Omental fat pad (tissue), 3 donors: ENCODE measurements at regions not wholly inside any gene's neighbourhood (a gene's known extent, or its start where the extent isn't known, plus 50 kb on each side); places are given as distances from the start of the nearest gene placed in this dataset. TPM values are rescaled to one million over a fixed set of nuclear protein-coding genes. Genes with fewer than 3 reads are reported as not detected.

Experiments used
- ATAC-seq: fragments of 150-250 bp; one replicate; pipeline ENCODE4 v1.9.1; 2016; ENCODE audit warnings: mild to moderate bottlenecking, moderate library complexity; ENCODE audit not compliant: low FRiP score
- DNase-seq: peaks from one replicate; pipeline ENCODE4 v3.0.0-alpha.2; 2019; ENCODE audit warnings: low spot score
- small RNA-seq: library from RNA; depleted of rRNA; stranded (forward); fragments of <200 nt; gene quantifications from one replicate; pipeline ENCODE3, GENCODE V24; 2016
- TF ChIP-seq, protein P1 (sequence below), 3 donors: fragments of 450-650 bp; IDR thresholded peaks; one replicate each; pipeline ENCODE4 v1.5.1; 2016 to 2017; ENCODE audit warnings: antibody characterized with exemption in 3 of 3, mild to moderate bottlenecking in 3 of 3, moderate library complexity in 2 of 3

DNA sequence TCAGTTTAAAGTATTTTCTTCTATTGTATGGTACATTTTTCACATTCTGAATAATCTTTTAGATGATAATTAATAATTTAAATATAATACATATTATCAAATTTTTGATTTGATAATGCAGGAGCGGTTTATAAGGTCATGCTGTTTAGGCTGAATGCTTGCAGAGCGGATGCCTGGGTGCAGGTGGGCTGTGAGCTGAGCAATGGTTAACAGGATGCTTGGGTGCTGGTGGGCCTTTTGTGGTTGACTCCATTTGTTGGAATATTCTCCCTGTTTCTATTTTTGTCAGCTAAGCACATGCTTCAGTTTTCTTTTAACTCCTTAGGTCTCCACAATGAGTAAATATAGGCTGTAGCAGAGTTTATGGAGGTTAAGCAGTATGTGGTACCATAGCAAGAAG is 1549.3 kb downstream of the OTOL1 start:
- no peak for ATAC-seq
- DNase-seq: no peak
- TF ChIP-seq, protein P1, sequence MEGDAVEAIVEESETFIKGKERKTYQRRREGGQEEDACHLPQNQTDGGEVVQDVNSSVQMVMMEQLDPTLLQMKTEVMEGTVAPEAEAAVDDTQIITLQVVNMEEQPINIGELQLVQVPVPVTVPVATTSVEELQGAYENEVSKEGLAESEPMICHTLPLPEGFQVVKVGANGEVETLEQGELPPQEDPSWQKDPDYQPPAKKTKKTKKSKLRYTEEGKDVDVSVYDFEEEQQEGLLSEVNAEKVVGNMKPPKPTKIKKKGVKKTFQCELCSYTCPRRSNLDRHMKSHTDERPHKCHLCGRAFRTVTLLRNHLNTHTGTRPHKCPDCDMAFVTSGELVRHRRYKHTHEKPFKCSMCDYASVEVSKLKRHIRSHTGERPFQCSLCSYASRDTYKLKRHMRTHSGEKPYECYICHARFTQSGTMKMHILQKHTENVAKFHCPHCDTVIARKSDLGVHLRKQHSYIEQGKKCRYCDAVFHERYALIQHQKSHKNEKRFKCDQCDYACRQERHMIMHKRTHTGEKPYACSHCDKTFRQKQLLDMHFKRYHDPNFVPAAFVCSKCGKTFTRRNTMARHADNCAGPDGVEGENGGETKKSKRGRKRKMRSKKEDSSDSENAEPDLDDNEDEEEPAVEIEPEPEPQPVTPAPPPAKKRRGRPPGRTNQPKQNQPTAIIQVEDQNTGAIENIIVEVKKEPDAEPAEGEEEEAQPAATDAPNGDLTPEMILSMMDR (IDR thresholded peaks at IDR 0.05): no peak

DNA sequence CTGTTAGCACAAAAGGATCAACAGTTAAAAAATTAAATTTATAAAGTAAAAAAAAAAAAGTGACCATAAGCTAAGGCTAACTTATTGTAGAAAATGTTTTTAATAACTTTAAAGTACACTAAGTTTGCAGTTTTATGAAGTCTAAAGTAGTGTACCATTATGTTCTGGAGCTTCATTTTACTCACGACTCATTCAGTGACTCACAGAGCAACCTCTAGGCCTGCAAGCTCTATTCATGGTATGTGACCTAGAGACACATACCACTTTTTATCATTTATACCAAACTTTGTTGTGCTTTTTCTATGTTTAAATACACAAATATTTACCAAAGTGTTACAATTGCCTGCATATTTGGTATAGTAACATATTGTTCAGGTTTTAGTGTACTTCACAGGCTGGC is 1552.3 kb downstream of the OTOL1 start:
- DNase-seq: no peak
- no peak for ATAC-seq
- TF ChIP-seq, protein P1 (IDR thresholded peaks at IDR 0.05): no peak

DNA sequence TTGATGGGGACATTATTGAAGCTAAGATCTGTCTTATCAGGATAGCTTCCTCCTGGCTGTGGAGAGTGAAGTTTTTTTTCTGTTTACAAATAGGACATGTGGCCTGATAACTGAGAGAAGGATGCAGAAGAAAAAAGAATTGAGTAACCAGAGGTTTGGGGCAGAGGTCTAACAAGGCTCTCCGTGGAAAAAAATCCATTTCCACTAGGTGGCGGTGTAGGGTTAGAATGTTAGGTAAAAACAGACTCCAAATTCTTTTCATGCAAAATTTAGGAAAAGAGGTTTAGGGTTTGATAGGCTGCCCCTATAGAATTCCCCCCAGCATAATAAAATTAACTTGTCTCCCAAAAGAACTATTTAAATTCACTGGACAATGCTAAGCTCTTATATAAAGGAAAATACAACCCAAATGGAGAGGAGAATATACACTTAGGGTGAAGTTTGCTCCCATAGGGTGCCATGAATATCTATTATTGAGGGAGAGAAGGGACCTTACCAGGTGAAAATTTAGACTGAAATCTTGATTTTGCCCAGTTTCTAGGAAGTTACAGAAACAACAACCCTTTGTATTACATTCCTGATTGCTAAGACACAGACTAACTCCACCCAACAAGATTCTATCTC is 1560.4 kb downstream of the OTOL1 start:
- TF ChIP-seq, protein P1 (IDR thresholded peaks at IDR 0.05): no peak
- DNase-seq (peak; percentile 43), ATAC-seq (no peak)

DNA sequence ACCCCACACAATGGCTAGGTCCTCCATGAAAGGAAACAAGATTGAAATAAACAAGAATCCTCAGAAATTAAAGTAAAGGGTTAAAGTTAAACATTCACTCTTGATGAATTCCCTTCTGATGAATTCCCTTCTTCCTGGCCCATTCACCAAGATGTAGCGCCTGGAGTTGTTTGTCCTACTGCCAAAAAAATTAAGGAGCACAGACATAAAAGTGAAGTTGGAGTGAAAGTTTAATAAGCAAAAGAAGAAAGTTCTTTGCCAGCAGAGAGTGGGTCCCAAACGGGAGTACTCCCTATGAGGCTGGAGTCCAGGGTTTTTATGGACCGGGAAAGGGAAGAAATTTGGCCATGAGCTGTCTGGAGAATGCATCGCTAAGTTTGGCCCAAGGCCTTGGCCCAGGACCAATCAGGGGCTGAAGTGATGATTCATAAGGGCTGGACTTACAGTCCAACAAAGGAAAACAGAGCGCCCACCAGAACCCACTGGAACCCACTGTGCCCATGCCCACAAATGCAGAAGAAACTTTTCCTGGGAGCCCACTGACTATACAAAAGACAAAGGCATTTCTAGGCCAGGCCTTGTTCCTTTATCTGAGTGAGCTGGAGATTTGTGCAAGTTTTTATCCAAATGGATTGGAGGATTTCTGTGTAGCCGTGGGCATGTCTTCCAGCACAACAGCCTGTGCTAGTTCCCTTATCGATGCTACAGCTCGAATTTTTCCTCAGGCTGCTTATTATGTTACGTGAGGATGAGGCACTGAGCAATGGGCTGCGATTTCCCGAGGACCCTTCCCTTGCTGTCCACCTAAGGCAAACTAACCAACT is 1561.6 kb downstream of the OTOL1 start:
- no peak for DNase-seq
- peak; percentile 54 for ATAC-seq
- TF ChIP-seq, protein P1 (IDR thresholded peaks at IDR 0.05): no peak

DNA sequence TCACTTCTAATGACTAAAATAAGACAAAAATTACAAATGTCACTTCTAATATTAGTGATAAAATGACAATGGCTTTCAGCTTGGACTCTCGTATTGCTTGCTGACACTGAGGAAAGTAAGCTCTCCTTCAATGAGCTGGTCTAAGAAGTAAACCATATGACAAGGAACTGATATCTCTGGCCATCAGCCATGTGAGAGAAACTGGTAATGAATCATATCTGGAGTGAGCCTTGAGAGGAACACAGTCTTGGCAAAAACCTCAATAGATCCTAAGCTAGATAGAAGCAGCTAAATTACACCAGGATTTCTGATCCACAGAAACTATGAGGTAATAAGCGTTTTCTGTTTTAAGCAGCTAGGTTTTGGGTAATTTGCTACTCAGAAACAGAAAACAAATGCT is 1575.1 kb downstream of the OTOL1 start:
- ATAC-seq (no peak), DNase-seq (no peak)
- TF ChIP-seq, protein P1 (IDR thresholded peaks at IDR 0.05): no peak

Small RNA genes in the stretch of these regions (small RNA-seq; reads per million reads assigned to genes)
- gene AC128716.1: not detected
